Suprapubic skin (tissue), 4 donors: ENCODE measurements at regions not wholly inside any gene's neighbourhood (a gene's known extent, or its start where the extent isn't known, plus 50 kb on each side); places are given as distances from the start of the nearest gene placed in this dataset.

ENCODE experiments used
- EP300 ChIP-seq: sonication (generic); formaldehyde crosslinking; IDR thresholded peaks from one replicate; pipeline ENCODE4 v1.6.1; 2017; ENCODE audit warnings: antibody characterized with exemption
- POLR2A ChIP-seq, 2 donors: fragments of 450-650 bp; IDR thresholded peaks; one replicate each; pipeline ENCODE4 v1.6.1; 2017; ENCODE audit warnings: antibody characterized with exemption in 2 of 2, mild to moderate bottlenecking in 2 of 2, moderate library complexity in 2 of 2
- POLR2AphosphoS5 ChIP-seq, 3 donors: sonication (generic); formaldehyde crosslinking; IDR thresholded peaks; one replicate each; pipeline ENCODE4 v1.6.1; 2017; ENCODE audit warnings: antibody characterized with exemption in 3 of 3
- TF ChIP-seq, protein P1 (sequence below), 2 donors: fragments of 200-600 bp in 1 of 2; fragments of 450-650 bp in 1 of 2; sonication (generic) in 1 of 2; IDR thresholded peaks; one replicate each; pipeline ENCODE4 v1.5.1; 2016 to 2019; ENCODE audit warnings: antibody characterized with exemption in 2 of 2, mild to moderate bottlenecking in 1 of 2, moderate library complexity in 1 of 2

GRCh38 chr4:66373268-66373667, 703.0 kb upstream of the EPHA5 start:
- TF ChIP-seq, protein P1, sequence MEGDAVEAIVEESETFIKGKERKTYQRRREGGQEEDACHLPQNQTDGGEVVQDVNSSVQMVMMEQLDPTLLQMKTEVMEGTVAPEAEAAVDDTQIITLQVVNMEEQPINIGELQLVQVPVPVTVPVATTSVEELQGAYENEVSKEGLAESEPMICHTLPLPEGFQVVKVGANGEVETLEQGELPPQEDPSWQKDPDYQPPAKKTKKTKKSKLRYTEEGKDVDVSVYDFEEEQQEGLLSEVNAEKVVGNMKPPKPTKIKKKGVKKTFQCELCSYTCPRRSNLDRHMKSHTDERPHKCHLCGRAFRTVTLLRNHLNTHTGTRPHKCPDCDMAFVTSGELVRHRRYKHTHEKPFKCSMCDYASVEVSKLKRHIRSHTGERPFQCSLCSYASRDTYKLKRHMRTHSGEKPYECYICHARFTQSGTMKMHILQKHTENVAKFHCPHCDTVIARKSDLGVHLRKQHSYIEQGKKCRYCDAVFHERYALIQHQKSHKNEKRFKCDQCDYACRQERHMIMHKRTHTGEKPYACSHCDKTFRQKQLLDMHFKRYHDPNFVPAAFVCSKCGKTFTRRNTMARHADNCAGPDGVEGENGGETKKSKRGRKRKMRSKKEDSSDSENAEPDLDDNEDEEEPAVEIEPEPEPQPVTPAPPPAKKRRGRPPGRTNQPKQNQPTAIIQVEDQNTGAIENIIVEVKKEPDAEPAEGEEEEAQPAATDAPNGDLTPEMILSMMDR (IDR thresholded peaks at IDR 0.05), result no peak
- TF ChIP-seq POLR2A (IDR thresholded peaks at IDR 0.05) (no peak), EP300 (no peak), POLR2AphosphoS5 (IDR thresholded peaks at IDR 0.05) (no peak)
